ENCODE measurements at regions not wholly inside any gene's neighbourhood (a gene's known extent, or its start where the extent isn't known, plus 50 kb on each side); places are given as distances from the start of the nearest gene placed in this dataset.

DNA sequence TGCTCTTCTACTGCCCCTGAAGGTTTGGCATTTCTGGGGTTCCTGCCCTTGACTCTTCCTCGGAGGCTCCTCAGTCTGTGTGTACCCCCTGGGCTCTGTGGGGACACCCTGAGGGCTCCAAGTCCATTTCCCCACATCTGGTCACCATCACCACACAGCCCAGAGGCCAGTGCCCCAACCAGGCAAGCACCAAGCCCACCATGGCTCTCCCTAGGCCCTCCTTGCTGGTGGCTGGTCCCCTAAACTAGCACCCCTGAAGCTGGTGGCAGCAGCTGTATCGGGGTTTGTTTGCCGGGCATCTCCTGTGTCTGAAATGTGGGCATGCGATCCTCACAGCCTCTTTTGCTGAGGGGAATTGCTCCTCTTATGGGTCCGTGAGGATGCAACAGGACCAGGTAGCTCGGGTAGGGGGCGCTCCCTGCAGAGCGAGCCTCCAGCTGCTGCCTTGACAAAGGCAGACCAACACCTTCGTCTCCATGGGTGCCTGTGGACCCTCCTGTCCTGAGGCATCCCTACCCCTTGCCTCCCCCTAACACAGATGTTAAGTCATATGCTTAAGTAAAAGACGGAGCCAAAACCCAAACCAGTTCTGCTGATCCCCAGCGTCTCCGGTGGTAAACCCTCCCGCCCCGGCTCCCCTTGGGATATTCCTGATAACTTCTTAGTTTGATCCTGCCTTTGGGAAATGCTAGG, 138.9 kb upstream of the IRX4 start:
- Histone ChIP-seq H3K9me3 (ENCODE audit: low read length) (peaks cover 3% of the 10 kb centered on the region), H3K27me3 (ENCODE audit: insufficient read depth, low read depth, low read length) (no peaks in the 10 kb centered on the region), H3F3A (ENCODE audit: insufficient read depth, low read length, poor library complexity, severe bottlenecking) (no peaks in the 10 kb centered on the region), H3K4me2 (ENCODE audit: low read length) (no peak overlapping the region), H3K36me3 (ENCODE audit: insufficient read depth, low read length) (no peaks in the 10 kb centered on the region), H4K20me1 (ENCODE audit: insufficient read depth) (no peaks in the 10 kb centered on the region), H2AFZ (ENCODE audit: low read depth, low read length) (no peak overlapping the region), H3K9me2 (ENCODE audit: insufficient read depth, low read length) (no peaks in the 10 kb centered on the region), H3K79me2 (replicated peaks; ENCODE audit: insufficient read depth, low read length) (no peaks in the 10 kb centered on the region), H3K27ac (ENCODE audit: low read length) (no peak overlapping the region), H3K4me3 (ENCODE audit: low read length) (no peak overlapping the region), H3K9ac (ENCODE audit: low read length) (no peak overlapping the region)
- no peak for TF ChIP-seq SMC3 (conservative IDR thresholded peaks at IDR 0.05; ENCODE audit: poor library complexity)
- TF ChIP-seq, protein P1, sequence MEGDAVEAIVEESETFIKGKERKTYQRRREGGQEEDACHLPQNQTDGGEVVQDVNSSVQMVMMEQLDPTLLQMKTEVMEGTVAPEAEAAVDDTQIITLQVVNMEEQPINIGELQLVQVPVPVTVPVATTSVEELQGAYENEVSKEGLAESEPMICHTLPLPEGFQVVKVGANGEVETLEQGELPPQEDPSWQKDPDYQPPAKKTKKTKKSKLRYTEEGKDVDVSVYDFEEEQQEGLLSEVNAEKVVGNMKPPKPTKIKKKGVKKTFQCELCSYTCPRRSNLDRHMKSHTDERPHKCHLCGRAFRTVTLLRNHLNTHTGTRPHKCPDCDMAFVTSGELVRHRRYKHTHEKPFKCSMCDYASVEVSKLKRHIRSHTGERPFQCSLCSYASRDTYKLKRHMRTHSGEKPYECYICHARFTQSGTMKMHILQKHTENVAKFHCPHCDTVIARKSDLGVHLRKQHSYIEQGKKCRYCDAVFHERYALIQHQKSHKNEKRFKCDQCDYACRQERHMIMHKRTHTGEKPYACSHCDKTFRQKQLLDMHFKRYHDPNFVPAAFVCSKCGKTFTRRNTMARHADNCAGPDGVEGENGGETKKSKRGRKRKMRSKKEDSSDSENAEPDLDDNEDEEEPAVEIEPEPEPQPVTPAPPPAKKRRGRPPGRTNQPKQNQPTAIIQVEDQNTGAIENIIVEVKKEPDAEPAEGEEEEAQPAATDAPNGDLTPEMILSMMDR (IDR thresholded peaks at IDR 0.05; ENCODE audit: poor library complexity, severe bottlenecking), result no peak
- TF ChIP-seq RAD21 (conservative IDR thresholded peaks at IDR 0.05), result no peak
- no peak for TF ChIP-seq POLR2AphosphoS5 (IDR thresholded peaks at IDR 0.05)
- TF ChIP-seq, protein P2, sequence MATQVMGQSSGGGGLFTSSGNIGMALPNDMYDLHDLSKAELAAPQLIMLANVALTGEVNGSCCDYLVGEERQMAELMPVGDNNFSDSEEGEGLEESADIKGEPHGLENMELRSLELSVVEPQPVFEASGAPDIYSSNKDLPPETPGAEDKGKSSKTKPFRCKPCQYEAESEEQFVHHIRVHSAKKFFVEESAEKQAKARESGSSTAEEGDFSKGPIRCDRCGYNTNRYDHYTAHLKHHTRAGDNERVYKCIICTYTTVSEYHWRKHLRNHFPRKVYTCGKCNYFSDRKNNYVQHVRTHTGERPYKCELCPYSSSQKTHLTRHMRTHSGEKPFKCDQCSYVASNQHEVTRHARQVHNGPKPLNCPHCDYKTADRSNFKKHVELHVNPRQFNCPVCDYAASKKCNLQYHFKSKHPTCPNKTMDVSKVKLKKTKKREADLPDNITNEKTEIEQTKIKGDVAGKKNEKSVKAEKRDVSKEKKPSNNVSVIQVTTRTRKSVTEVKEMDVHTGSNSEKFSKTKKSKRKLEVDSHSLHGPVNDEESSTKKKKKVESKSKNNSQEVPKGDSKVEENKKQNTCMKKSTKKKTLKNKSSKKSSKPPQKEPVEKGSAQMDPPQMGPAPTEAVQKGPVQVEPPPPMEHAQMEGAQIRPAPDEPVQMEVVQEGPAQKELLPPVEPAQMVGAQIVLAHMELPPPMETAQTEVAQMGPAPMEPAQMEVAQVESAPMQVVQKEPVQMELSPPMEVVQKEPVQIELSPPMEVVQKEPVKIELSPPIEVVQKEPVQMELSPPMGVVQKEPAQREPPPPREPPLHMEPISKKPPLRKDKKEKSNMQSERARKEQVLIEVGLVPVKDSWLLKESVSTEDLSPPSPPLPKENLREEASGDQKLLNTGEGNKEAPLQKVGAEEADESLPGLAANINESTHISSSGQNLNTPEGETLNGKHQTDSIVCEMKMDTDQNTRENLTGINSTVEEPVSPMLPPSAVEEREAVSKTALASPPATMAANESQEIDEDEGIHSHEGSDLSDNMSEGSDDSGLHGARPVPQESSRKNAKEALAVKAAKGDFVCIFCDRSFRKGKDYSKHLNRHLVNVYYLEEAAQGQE (IDR thresholded peaks at IDR 0.05; ENCODE audit: borderline replicate concordance), result no peak
- no peak for TF ChIP-seq EZH2 (IDR thresholded peaks at IDR 0.05; ENCODE audit: borderline replicate concordance, insufficient read depth, low read length, poor library complexity, severe bottlenecking)
- TF ChIP-seq MXI1 (conservative IDR thresholded peaks at IDR 0.05; ENCODE audit: poor library complexity, severe bottlenecking), result no peak

DNA sequence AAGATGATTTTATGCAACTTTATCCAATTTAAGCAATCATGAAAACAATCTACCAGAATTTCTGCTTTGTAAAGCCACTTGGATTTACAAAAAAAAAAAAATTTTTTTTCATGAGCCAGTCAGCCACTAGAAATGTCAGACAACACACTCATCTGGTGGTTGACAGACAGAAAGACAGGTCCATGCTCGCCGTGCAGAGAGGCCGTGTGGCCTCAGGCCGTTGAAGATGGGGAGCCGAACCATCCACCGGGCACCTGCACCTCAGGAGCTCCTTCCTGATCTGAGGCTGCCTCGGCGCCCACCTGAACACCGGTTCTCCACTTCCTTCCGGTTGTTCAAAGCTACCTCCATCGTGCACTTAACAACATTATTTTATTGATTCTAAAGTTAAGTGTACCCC, 138.0 kb upstream of the IRX4 start:
- H3K9me2 ChIP-seq (ENCODE audit: insufficient read depth, low read length), result no peaks in the 10 kb centered on the region
- peaks cover 3% of the 10 kb centered on the region for H3K9me3 ChIP-seq (ENCODE audit: low read length)
- H3K9ac ChIP-seq (ENCODE audit: low read length), result no peak overlapping the region
- H4K20me1 ChIP-seq (ENCODE audit: insufficient read depth), result no peaks in the 10 kb centered on the region
- no peak overlapping the region for H3K27ac ChIP-seq (ENCODE audit: low read length)
- TF ChIP-seq EZH2 (IDR thresholded peaks at IDR 0.05; ENCODE audit: borderline replicate concordance, insufficient read depth, low read length, poor library complexity, severe bottlenecking) (no peak), POLR2AphosphoS5 (IDR thresholded peaks at IDR 0.05) (no peak), SMC3 (conservative IDR thresholded peaks at IDR 0.05; ENCODE audit: poor library complexity) (no peak), RAD21 (conservative IDR thresholded peaks at IDR 0.05) (no peak), EP300 (conservative IDR thresholded peaks at IDR 0.05; ENCODE audit: poor library complexity, severe bottlenecking) (no peak), MXI1 (conservative IDR thresholded peaks at IDR 0.05; ENCODE audit: poor library complexity, severe bottlenecking) (no peak), TAF1 (IDR thresholded peaks at IDR 0.05; ENCODE audit: low read depth) (no peak)
- TF ChIP-seq, protein P1 (IDR thresholded peaks at IDR 0.05; ENCODE audit: poor library complexity, severe bottlenecking), result no peak
- TF ChIP-seq, protein P2 (IDR thresholded peaks at IDR 0.05; ENCODE audit: borderline replicate concordance), result no peak
- no peaks in the 10 kb centered on the region for H3K36me3 ChIP-seq (ENCODE audit: insufficient read depth, low read length)
- no peaks in the 10 kb centered on the region for H3K27me3 ChIP-seq (ENCODE audit: insufficient read depth, low read depth, low read length)
- H3K79me2 ChIP-seq (replicated peaks; ENCODE audit: insufficient read depth, low read length), result no peaks in the 10 kb centered on the region
- no peak overlapping the region for H2AFZ ChIP-seq (ENCODE audit: low read depth, low read length)
- H3K4me2 ChIP-seq (ENCODE audit: low read length), result no peak overlapping the region
- H3F3A ChIP-seq (ENCODE audit: insufficient read depth, low read length, poor library complexity, severe bottlenecking), result no peaks in the 10 kb centered on the region
- no peak overlapping the region for H3K4me3 ChIP-seq (ENCODE audit: low read length)

Measured in neural cell (in vitro differentiated cells).